ENCODE measurements at regions not wholly inside any gene's neighbourhood (a gene's known extent, or its start where the extent isn't known, plus 50 kb on each side); places are given as distances from the start of the nearest gene placed in this dataset.

DNA sequence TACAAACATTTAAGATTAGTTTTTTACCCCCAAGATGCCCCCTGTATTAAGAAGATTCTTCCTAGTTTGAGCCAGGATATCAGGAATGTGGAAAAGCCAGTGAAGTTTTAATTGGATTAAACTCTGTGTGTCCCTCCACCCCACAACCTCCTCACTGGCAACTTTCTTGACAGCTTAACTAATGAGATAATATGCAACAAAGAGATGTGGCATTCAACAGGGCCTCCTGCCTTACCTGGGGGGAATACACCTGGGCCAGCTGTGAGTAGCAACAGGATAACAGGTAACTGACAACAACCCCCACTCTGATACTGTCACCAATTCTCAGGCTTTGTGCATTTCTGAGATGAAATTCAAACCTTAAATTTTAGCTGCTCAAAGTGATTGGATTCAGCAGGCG lies 512.3 kb downstream of the TFAP2B start:
- FAIRE-seq (no peak), DNase-seq (no peak)
- no peaks in the 10 kb centered on the region for H3K27me3 ChIP-seq (ENCODE audit: control insufficient read depth, insufficient read depth, low read length)
- no peaks in the 10 kb centered on the region for H3K9me3 ChIP-seq (ENCODE audit: control insufficient read depth in 2 of 3, insufficient read depth in 1 of 3, low read length in 3 of 3)
- no peaks in the 10 kb centered on the region for H3K4me1 ChIP-seq (ENCODE audit: control insufficient read depth in 2 of 3, insufficient read depth in 2 of 3, low read depth in 1 of 3, low read length in 3 of 3)
- intact Hi-C loops (cut with DNase I) = no loop called here
- H3K9ac ChIP-seq (ENCODE audit: low read length in 3 of 3) = no peak overlapping the region
- H3K4me3 ChIP-seq (ENCODE audit: low read length in 3 of 3) = no peak overlapping the region
- TF ChIP-seq, protein P1, sequence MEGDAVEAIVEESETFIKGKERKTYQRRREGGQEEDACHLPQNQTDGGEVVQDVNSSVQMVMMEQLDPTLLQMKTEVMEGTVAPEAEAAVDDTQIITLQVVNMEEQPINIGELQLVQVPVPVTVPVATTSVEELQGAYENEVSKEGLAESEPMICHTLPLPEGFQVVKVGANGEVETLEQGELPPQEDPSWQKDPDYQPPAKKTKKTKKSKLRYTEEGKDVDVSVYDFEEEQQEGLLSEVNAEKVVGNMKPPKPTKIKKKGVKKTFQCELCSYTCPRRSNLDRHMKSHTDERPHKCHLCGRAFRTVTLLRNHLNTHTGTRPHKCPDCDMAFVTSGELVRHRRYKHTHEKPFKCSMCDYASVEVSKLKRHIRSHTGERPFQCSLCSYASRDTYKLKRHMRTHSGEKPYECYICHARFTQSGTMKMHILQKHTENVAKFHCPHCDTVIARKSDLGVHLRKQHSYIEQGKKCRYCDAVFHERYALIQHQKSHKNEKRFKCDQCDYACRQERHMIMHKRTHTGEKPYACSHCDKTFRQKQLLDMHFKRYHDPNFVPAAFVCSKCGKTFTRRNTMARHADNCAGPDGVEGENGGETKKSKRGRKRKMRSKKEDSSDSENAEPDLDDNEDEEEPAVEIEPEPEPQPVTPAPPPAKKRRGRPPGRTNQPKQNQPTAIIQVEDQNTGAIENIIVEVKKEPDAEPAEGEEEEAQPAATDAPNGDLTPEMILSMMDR (IDR thresholded peaks at IDR 0.05; ENCODE audit: borderline replicate concordance, extremely low read depth, insufficient read depth) = no peak
- no peak overlapping the region for H3K27ac ChIP-seq (ENCODE audit: low read depth in 2 of 2, low read length in 2 of 2)
- no peaks in the 10 kb centered on the region for H3K36me3 ChIP-seq (ENCODE audit: control insufficient read depth in 2 of 3, insufficient read depth in 3 of 3, low read length in 3 of 3)

GRCh38 chr6:51335543-51335942 lies 516.9 kb downstream of the TFAP2B start:
- H3K27ac ChIP-seq (ENCODE audit: low read depth in 2 of 2, low read length in 2 of 2) = no peak overlapping the region
- no peaks in the 10 kb centered on the region for H3K4me1 ChIP-seq (ENCODE audit: control insufficient read depth in 2 of 3, insufficient read depth in 2 of 3, low read depth in 1 of 3, low read length in 3 of 3)
- no peaks in the 10 kb centered on the region for H3K36me3 ChIP-seq (ENCODE audit: control insufficient read depth in 2 of 3, insufficient read depth in 3 of 3, low read length in 3 of 3)
- DNase-seq (no peak), FAIRE-seq (no peak)
- no peak overlapping the region for H3K9ac ChIP-seq (ENCODE audit: low read length in 3 of 3)
- H3K4me3 ChIP-seq (ENCODE audit: low read length in 3 of 3) = no peak overlapping the region
- TF ChIP-seq, protein P1 (IDR thresholded peaks at IDR 0.05; ENCODE audit: borderline replicate concordance, extremely low read depth, insufficient read depth) = no peak
- H3K27me3 ChIP-seq (ENCODE audit: control insufficient read depth, insufficient read depth, low read length) = no peaks in the 10 kb centered on the region
- intact Hi-C loops (cut with DNase I) = no loop called here
- H3K9me3 ChIP-seq (ENCODE audit: control insufficient read depth in 2 of 3, insufficient read depth in 1 of 3, low read length in 3 of 3) = no peaks in the 10 kb centered on the region

GRCh38 chr6:51336185-51336584 lies 517.5 kb downstream of the TFAP2B start:
- peak in 1 of 5 donors; percentile 6 for DNase-seq
- Histone ChIP-seq H3K9me3 (ENCODE audit: control insufficient read depth in 2 of 3, insufficient read depth in 1 of 3, low read length in 3 of 3) (no peaks in the 10 kb centered on the region), H3K27ac (ENCODE audit: low read depth in 2 of 2, low read length in 2 of 2) (no peak overlapping the region), H3K36me3 (ENCODE audit: control insufficient read depth in 2 of 3, insufficient read depth in 3 of 3, low read length in 3 of 3) (no peaks in the 10 kb centered on the region), H3K9ac (ENCODE audit: low read length in 3 of 3) (no peak overlapping the region), H3K4me1 (ENCODE audit: control insufficient read depth in 2 of 3, insufficient read depth in 2 of 3, low read depth in 1 of 3, low read length in 3 of 3) (no peaks in the 10 kb centered on the region), H3K27me3 (ENCODE audit: control insufficient read depth, insufficient read depth, low read length) (no peaks in the 10 kb centered on the region), H3K4me3 (ENCODE audit: low read length in 3 of 3) (no peak overlapping the region)
- FAIRE-seq = no peak
- TF ChIP-seq, protein P1 (IDR thresholded peaks at IDR 0.05; ENCODE audit: borderline replicate concordance, extremely low read depth, insufficient read depth) = no peak
- intact Hi-C loops (cut with DNase I) = no loop called here

DNA sequence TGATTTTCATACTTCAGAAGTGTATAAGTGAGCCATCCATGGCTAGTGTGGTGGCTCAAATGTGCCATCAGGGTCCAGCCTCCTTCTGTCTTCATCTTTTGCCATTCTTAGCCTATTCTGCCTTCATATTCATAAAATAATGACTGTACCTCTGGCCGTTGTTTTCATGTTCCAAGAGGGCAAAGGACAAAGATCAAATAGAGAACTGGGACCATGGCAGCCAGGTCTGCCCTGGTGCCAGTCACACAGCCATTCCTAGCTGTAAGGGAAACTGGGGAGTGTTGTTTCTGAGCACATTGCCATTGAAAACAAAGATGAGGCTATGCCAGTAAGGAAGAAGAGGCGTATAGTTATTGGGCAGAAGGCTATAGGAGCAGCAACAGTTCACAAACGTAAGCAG lies 518.6 kb downstream of the TFAP2B start:
- TF ChIP-seq, protein P1 (IDR thresholded peaks at IDR 0.05; ENCODE audit: borderline replicate concordance, extremely low read depth, insufficient read depth) = no peak
- H3K27ac ChIP-seq (ENCODE audit: low read depth in 2 of 2, low read length in 2 of 2) = no peak overlapping the region
- no peaks in the 10 kb centered on the region for H3K9me3 ChIP-seq (ENCODE audit: control insufficient read depth in 2 of 3, insufficient read depth in 1 of 3, low read length in 3 of 3)
- H3K4me3 ChIP-seq (ENCODE audit: low read length in 3 of 3) = no peak overlapping the region
- no peaks in the 10 kb centered on the region for H3K4me1 ChIP-seq (ENCODE audit: control insufficient read depth in 2 of 3, insufficient read depth in 2 of 3, low read depth in 1 of 3, low read length in 3 of 3)
- DNase-seq (no peak), FAIRE-seq (no peak)
- no peak overlapping the region for H3K9ac ChIP-seq (ENCODE audit: low read length in 3 of 3)
- intact Hi-C loops (cut with DNase I) = no loop called here
- H3K36me3 ChIP-seq (ENCODE audit: control insufficient read depth in 2 of 3, insufficient read depth in 3 of 3, low read length in 3 of 3) = no peaks in the 10 kb centered on the region
- no peaks in the 10 kb centered on the region for H3K27me3 ChIP-seq (ENCODE audit: control insufficient read depth, insufficient read depth, low read length)

Measured in kidney (tissue), 13 donors.